Endodermal cell (in vitro differentiated cells): ENCODE measurements at regions not wholly inside any gene's neighbourhood (a gene's known extent, or its start where the extent isn't known, plus 50 kb on each side); places are given as distances from the start of the nearest gene placed in this dataset.
"Not testable (repeated sequence)": the region's sequence is repeated elsewhere in the genome, so short reads cannot be mapped to it uniquely, and the experiment has no call there.

ENCODE experiments used
- DNase-seq: peaks from one replicate; pipeline ENCODE4 v3.0.0-alpha.2; 2017
- H3K27ac ChIP-seq: 2 replicates; pipeline ENCODE4 v1.5.1; 2013; ENCODE audit warnings: mild to moderate bottlenecking, low read depth, low read length, moderate library complexity
- H3K27me3 ChIP-seq: 2 replicates; pipeline ENCODE4 v1.6.1; 2013; ENCODE audit warnings: mild to moderate bottlenecking, low read length, moderate library complexity; ENCODE audit not compliant: insufficient read depth, control insufficient read depth, poor library complexity, severe bottlenecking
- H3K36me3 ChIP-seq: 2 replicates; pipeline ENCODE4 v1.7.0; 2013; ENCODE audit warnings: mild to moderate bottlenecking, low read length, moderate library complexity; ENCODE audit not compliant: control insufficient read depth, insufficient read depth
- H3K4me1 ChIP-seq: one replicate; pipeline ENCODE4 v1.7.0; 2013; ENCODE audit warnings: low read length; ENCODE audit not compliant: control insufficient read depth, insufficient read depth
- H3K4me3 ChIP-seq: 2 replicates; pipeline ENCODE4 v1.5.1; 2013; ENCODE audit warnings: mild to moderate bottlenecking, low read length, moderate library complexity
- H3K9ac ChIP-seq: 2 replicates; pipeline ENCODE4 v1.6.1; 2013; ENCODE audit warnings: mild to moderate bottlenecking, low read length, moderate library complexity; ENCODE audit not compliant: poor library complexity, severe bottlenecking; ENCODE audit errors: extremely low read depth
- H3K9me3 ChIP-seq: 2 replicates; pipeline ENCODE4 v1.6.1; 2013; ENCODE audit warnings: mild to moderate bottlenecking, low read length, moderate library complexity; ENCODE audit not compliant: control insufficient read depth
- H3K27ac Mint-ChIP-seq: 2 replicates; pipeline ENCODE4 v1.8.0; 2020; ENCODE audit warnings: mixed read lengths
- H3K27me3 Mint-ChIP-seq: 2 replicates; pipeline ENCODE4 v1.8.0; 2021; ENCODE audit warnings: mild to moderate bottlenecking, mixed read lengths; ENCODE audit not compliant: insufficient read depth
- H3K36me3 Mint-ChIP-seq: 2 replicates; pipeline ENCODE4 v1.8.0; 2020; ENCODE audit warnings: low read depth, mixed read lengths
- H3K4me1 Mint-ChIP-seq: 2 replicates; pipeline ENCODE4 v1.8.0; 2020; ENCODE audit warnings: mixed read lengths
- H3K4me3 Mint-ChIP-seq: 2 replicates; pipeline ENCODE4 v1.8.0; 2020; ENCODE audit warnings: mild to moderate bottlenecking, moderate library complexity, mixed read lengths
- H3K9me3 Mint-ChIP-seq: 2 replicates; pipeline ENCODE4 v1.8.0; 2020; ENCODE audit warnings: mild to moderate bottlenecking, mixed read lengths
- WGBS, 2 experiments: methylation state at CpG; one replicate each; pipeline versions ENCODE4 v1.1.5 to v1.1.7; 2013; ENCODE audit warnings: missing lambda C conversion rate in 2 of 2, mixed read lengths in 1 of 2; ENCODE audit not compliant: insufficient coverage in 1 of 2, insufficient read length in 1 of 2; 5-methylcytosine and 5-hydroxymethylcytosine counted together
- TF ChIP-seq, protein P1 (sequence below): fragments of 200-600 bp; sonication (generic); conservative IDR thresholded peaks from 2 replicates; pipeline ENCODE4 v1.5.0; 2021; ENCODE audit warnings: antibody characterized with exemption, mild to moderate bottlenecking

- Histone ChIP-seq H3K36me3 (no peaks in the 10 kb centered on the region), H3K4me3 (no peak overlapping the region), H3K27me3 (no peaks in the 10 kb centered on the region), H3K4me1 (peaks cover 10% of the 10 kb centered on the region), H3K9ac (no peak overlapping the region), H3K27ac (no peak overlapping the region), H3K9me3 (no peaks in the 10 kb centered on the region)
- Mint-ChIP-seq H3K36me3 (no peaks in the 10 kb centered on the region), H3K27ac (no peak overlapping the region), H3K27me3 (no peaks in the 10 kb centered on the region), H3K4me3 (no peak overlapping the region), H3K9me3 (no peaks in the 10 kb centered on the region), H3K4me1 (peaks cover 15% of the 10 kb centered on the region)
- WGBS, 2 experiments, result 89 to 96% methylated on average over 5 to 15 of the region's 15 CpGs
- TF ChIP-seq, protein P1, sequence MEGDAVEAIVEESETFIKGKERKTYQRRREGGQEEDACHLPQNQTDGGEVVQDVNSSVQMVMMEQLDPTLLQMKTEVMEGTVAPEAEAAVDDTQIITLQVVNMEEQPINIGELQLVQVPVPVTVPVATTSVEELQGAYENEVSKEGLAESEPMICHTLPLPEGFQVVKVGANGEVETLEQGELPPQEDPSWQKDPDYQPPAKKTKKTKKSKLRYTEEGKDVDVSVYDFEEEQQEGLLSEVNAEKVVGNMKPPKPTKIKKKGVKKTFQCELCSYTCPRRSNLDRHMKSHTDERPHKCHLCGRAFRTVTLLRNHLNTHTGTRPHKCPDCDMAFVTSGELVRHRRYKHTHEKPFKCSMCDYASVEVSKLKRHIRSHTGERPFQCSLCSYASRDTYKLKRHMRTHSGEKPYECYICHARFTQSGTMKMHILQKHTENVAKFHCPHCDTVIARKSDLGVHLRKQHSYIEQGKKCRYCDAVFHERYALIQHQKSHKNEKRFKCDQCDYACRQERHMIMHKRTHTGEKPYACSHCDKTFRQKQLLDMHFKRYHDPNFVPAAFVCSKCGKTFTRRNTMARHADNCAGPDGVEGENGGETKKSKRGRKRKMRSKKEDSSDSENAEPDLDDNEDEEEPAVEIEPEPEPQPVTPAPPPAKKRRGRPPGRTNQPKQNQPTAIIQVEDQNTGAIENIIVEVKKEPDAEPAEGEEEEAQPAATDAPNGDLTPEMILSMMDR, result no peak
- no peak for DNase-seq
Observed at GRCh38 chr2:16090650-16091575, 150.6 kb downstream of the MYCN start.

- H3K27me3 Mint-ChIP-seq, H3K36me3 Mint-ChIP-seq, H3K9me3 ChIP-seq, H3K27ac Mint-ChIP-seq, H3K4me3 ChIP-seq, H3K4me1 ChIP-seq, H3K9ac ChIP-seq, H3K4me3 Mint-ChIP-seq, H3K36me3 ChIP-seq, DNase-seq, H3K27ac ChIP-seq, H3K27me3 ChIP-seq, H3K9me3 Mint-ChIP-seq: not testable (repeated sequence)
- WGBS, 2 experiments, result 80 to 100% methylated on average over 3 to 7 of the region's 7 CpGs
- H3K4me1 Mint-ChIP-seq, result peaks cover 12% of the 10 kb centered on the region
Observed at GRCh38 chr2:16089491-16089890, 149.1 kb downstream of the MYCN start.

- 63% methylated on average over 3 of the region's 3 CpGs; no CpG with 5 or more reads in 1 of the 2 experiments for WGBS, 2 experiments
- no peaks in the 10 kb centered on the region for H3K27me3 ChIP-seq
- H3K36me3 Mint-ChIP-seq, result no peaks in the 10 kb centered on the region
- H3K4me3 Mint-ChIP-seq, result no peak overlapping the region
- H3K9ac ChIP-seq, result no peak overlapping the region
- H3K9me3 ChIP-seq, result no peaks in the 10 kb centered on the region
- H3K27ac Mint-ChIP-seq, result no peak overlapping the region
- no peak for DNase-seq
- no peaks in the 10 kb centered on the region for H3K36me3 ChIP-seq
- TF ChIP-seq, protein P1, result no peak
- H3K27me3 Mint-ChIP-seq, result no peaks in the 10 kb centered on the region
- H3K4me1 Mint-ChIP-seq, result peaks cover 17% of the 10 kb centered on the region
- no peak overlapping the region for H3K27ac ChIP-seq
- no peak overlapping the region for H3K4me3 ChIP-seq
- no peaks in the 10 kb centered on the region for H3K4me1 ChIP-seq
- H3K9me3 Mint-ChIP-seq, result no peaks in the 10 kb centered on the region
Observed at GRCh38 chr2:16088802-16089112, 148.4 kb downstream of the MYCN start.
